Body of pancreas (tissue), 4 donors: ENCODE measurements at regions not wholly inside any gene's neighbourhood (a gene's known extent, or its start where the extent isn't known, plus 50 kb on each side); places are given as distances from the start of the nearest gene placed in this dataset.

ENCODE experiments used
- ATAC-seq: fragments of 150-250 bp; one replicate; pipeline ENCODE4 v1.9.1; 2016
- DNase-seq, 4 donors: peaks; one replicate each; pipeline ENCODE4 v3.0.0-alpha.2; 2019
- H3K27ac ChIP-seq, 4 donors: fragments of 200-600 bp; sonication (generic); 1 replicate in 3 of 4; 2 replicates in 1 of 4; pipeline versions ENCODE4 v1.5.1 to v1.6.1; 2016 to 2019; ENCODE audit warnings: mild to moderate bottlenecking in 1 of 4, mixed read lengths in 1 of 4, moderate library complexity in 1 of 4
- H3K27me3 ChIP-seq, 2 donors: fragments of 200-600 bp; sonication (generic); one replicate each; pipeline ENCODE4 v1.6.0; 2016; ENCODE audit warnings: mild to moderate bottlenecking in 1 of 2
- H3K36me3 ChIP-seq, 2 donors: fragments of 200-600 bp; sonication (generic); replicated peaks in 1 of 2; 2 replicates each; pipeline ENCODE4 v1.5.1; 2016; ENCODE audit warnings: low read depth in 2 of 2; ENCODE audit not compliant: insufficient read depth in 1 of 2
- H3K4me1 ChIP-seq: fragments of 200-600 bp; sonication (generic); one replicate; pipeline ENCODE4 v1.6.0; 2016
- H3K4me3 ChIP-seq, 2 donors: fragments of 200-600 bp; sonication (generic); 1 replicate in 1 of 2; 2 replicates in 1 of 2; pipeline ENCODE4 v1.5.1; 2016 to 2019
- H3K9me3 ChIP-seq, 3 donors: fragments of 200-600 bp; sonication (generic); 1 replicate in 2 of 3; 2 replicates in 1 of 3; pipeline ENCODE4 v1.5.1; 2016
- POLR2A ChIP-seq, 3 donors: fragments of 450-650 bp; IDR thresholded peaks; one replicate each; pipeline ENCODE4 v1.6.1; 2016; ENCODE audit warnings: antibody characterized with exemption in 3 of 3, mild to moderate bottlenecking in 2 of 3
- WGBS, 2 donors: methylation state at CpG; one replicate each; pipeline ENCODE4 v1.1.5; 2017; 5-methylcytosine and 5-hydroxymethylcytosine counted together
- intact Hi-C: fragments of 100-400 bp; cut with DNase I; formaldehyde crosslinking; loops from one replicate; pipeline ENCODE4 v1.15.1; 2023
- TF ChIP-seq, protein P1 (sequence below), 7 experiments: fragments of 450-650 bp in 4 of 7; fragments of 200-600 bp in 3 of 7; sonication (generic) in 3 of 7; IDR thresholded peaks; one replicate each; pipeline ENCODE4 v1.5.1; 2016 to 2019; ENCODE audit warnings: antibody characterized with exemption in 7 of 7

DNA sequence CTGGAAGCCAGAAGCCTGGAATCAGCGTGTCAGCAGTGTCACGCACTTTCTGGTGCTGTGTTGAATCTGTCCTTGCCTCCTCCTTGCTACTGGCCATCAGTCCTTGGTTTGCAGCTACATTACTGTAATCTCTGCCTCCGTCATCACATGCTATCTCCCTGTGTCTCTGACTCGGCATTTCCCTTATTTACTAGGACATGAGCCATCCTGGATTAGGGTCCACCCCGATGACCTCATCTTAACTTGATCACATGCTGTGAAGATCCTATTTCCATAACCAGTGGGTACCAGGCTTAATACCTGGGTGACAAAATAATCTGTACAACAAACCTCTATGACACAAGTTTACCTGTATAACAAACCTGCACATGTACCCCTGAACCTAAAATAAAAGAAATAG lies 518.0 kb upstream of the KLF6 start:
- TF ChIP-seq, protein P1, sequence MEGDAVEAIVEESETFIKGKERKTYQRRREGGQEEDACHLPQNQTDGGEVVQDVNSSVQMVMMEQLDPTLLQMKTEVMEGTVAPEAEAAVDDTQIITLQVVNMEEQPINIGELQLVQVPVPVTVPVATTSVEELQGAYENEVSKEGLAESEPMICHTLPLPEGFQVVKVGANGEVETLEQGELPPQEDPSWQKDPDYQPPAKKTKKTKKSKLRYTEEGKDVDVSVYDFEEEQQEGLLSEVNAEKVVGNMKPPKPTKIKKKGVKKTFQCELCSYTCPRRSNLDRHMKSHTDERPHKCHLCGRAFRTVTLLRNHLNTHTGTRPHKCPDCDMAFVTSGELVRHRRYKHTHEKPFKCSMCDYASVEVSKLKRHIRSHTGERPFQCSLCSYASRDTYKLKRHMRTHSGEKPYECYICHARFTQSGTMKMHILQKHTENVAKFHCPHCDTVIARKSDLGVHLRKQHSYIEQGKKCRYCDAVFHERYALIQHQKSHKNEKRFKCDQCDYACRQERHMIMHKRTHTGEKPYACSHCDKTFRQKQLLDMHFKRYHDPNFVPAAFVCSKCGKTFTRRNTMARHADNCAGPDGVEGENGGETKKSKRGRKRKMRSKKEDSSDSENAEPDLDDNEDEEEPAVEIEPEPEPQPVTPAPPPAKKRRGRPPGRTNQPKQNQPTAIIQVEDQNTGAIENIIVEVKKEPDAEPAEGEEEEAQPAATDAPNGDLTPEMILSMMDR (IDR thresholded peaks at IDR 0.05), result no peak
- no peak for TF ChIP-seq POLR2A (IDR thresholded peaks at IDR 0.05)
- H3K27me3 ChIP-seq, result no peaks in the 10 kb centered on the region
- intact Hi-C loops, result no loop called here
- H3K36me3 ChIP-seq, result no peaks in the 10 kb centered on the region
- ATAC-seq (no peak), DNase-seq (no peak)
- no peaks in the 10 kb centered on the region for H3K9me3 ChIP-seq
- peaks cover 8% of the 10 kb centered on the region for H3K4me1 ChIP-seq
- H3K4me3 ChIP-seq, result no peak overlapping the region
- 59 to 66% methylated on average over 5 of the region's 5 CpGs for WGBS, 2 donors
- no peak overlapping the region for H3K27ac ChIP-seq

DNA sequence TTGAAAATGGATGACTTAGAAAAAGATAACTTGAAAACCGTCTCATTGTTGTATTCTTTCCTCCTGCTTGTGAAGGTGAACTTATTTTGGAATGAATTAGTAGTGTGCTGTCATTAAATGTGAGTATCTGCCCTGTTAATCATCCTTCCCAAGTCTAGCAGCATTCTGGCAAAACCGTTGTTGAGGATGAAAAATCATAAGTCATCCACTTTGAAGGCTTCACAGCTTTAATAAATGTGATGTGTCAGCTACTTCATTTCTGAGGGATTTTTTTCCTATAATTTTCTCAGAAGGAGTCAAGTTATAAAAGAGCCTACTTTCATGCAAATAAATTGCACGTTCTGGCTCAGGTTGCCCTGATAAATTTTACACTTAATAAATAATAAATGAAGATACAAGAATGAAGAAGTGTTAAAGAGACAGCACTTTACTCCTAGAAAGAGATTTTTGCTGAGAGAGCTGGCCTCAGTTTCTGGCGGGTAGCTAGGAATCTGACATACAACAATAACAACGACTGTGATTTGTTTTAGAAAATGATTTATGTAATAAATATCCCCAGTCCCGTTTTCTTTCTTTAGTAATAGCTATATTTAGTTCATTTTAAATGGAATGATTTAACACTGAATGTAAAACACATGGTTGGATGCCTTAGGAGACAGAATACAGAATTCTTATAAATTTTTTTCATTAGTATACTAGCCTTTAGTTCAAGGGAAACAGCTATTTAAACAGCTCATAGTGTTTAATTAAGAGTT lies 516.5 kb upstream of the KLF6 start:
- no peak for ATAC-seq
- Histone ChIP-seq H3K36me3 (no peaks in the 10 kb centered on the region), H3K27me3 (no peaks in the 10 kb centered on the region), H3K9me3 (no peaks in the 10 kb centered on the region), H3K27ac (no peak overlapping the region), H3K4me3 (no peak overlapping the region), H3K4me1 (no peaks in the 10 kb centered on the region)
- 43 to 44% methylated on average over 6 of the region's 6 CpGs for WGBS, 2 donors
- no peak for DNase-seq
- intact Hi-C loops, result no loop called here
- no peak for TF ChIP-seq POLR2A (IDR thresholded peaks at IDR 0.05)
- TF ChIP-seq, protein P1 (IDR thresholded peaks at IDR 0.05), result no peak

DNA sequence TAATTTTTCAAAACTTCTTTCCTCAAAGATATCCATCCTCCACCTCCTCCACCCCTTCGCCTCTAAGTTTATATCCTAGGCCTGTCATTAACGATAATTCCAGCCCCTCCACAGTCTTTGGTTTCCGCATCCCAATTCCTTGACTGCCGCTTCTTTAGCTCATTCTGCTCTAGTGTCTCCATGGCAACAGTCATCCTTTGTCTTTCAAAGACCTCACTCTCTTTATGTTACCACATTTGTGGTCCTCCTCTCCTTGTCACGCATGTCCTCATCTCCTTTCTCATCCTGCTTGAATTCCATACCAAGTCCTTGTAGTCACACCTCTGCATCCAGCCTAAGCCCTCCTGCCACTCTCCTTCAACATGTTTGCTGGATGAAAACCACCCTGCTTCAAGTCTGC lies 511.2 kb upstream of the KLF6 start:
- 84 to 86% methylated on average over 5 of the region's 5 CpGs for WGBS, 2 donors
- intact Hi-C loops, result no loop called here
- Histone ChIP-seq H3K36me3 (no peaks in the 10 kb centered on the region), H3K9me3 (no peaks in the 10 kb centered on the region), H3K4me1 (no peaks in the 10 kb centered on the region), H3K4me3 (no peak overlapping the region), H3K27me3 (no peaks in the 10 kb centered on the region), H3K27ac (no peak overlapping the region)
- DNase-seq (no peak), ATAC-seq (no peak)
- TF ChIP-seq, protein P1 (IDR thresholded peaks at IDR 0.05), result no peak
- TF ChIP-seq POLR2A (IDR thresholded peaks at IDR 0.05), result no peak

DNA sequence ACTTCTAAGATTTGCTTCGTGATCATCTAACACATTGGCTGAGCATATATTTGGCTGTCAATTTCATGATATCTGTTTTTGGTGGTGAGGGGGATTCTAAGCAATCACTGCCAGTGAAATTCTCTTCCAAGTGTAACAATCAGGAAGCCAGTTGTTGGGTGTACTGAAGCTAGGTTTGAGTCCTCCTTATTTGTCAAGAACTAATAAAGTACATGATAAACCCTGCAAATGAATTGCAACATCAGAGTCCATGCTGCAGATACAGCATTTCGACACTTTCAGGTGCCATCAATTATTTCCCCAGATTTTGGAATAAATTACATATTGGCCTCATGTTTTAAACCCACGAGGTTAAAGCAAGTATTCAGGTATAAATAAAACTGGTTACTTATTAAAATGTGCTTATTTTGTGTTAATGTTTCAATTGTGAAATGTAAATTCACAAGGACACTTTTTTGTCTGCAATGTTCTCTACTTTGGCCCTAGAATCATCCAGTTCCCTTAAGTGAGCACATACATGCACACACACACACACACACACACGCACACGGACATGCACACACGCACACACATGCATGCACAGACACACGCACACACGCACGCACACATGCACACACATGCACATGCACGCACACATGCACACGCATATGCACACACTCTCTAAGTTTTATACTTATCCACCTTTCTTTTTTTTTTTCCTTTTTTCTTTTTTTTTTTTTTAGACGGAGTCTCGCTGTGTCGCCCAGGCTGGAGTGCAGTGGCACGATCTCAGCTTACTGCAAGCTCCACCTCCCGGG lies 510.2 kb upstream of the KLF6 start:
- TF ChIP-seq, protein P1 (IDR thresholded peaks at IDR 0.05), result no peak
- no peak for TF ChIP-seq POLR2A (IDR thresholded peaks at IDR 0.05)
- H3K9me3 ChIP-seq, result no peaks in the 10 kb centered on the region
- DNase-seq (no peak), ATAC-seq (no peak)
- intact Hi-C loops, result no loop called here
- H3K36me3 ChIP-seq, result no peaks in the 10 kb centered on the region
- H3K27me3 ChIP-seq, result no peaks in the 10 kb centered on the region
- 74 to 82% methylated on average over 16 of the region's 16 CpGs for WGBS, 2 donors
- no peak overlapping the region for H3K27ac ChIP-seq
- no peak overlapping the region for H3K4me3 ChIP-seq
- H3K4me1 ChIP-seq, result no peaks in the 10 kb centered on the region
